Testis (tissue), 2 donors: ENCODE measurements at regions not wholly inside any gene's neighbourhood (a gene's known extent, or its start where the extent isn't known, plus 50 kb on each side); places are given as distances from the start of the nearest gene placed in this dataset.

ENCODE experiments used
- DNase-seq: peaks from one replicate; pipeline ENCODE4 v3.0.0-alpha.2; 2019
- H3K27ac ChIP-seq, 2 donors: fragments of 200-600 bp; sonication (generic); one replicate each; pipeline ENCODE4 v1.5.1; 2019
- H3K27me3 ChIP-seq: fragments of 200-600 bp; sonication (generic); one replicate; pipeline ENCODE4 v1.5.1; 2019
- H3K36me3 ChIP-seq: fragments of 200-600 bp; sonication (generic); one replicate; pipeline ENCODE4 v1.5.1; 2017; ENCODE audit warnings: low read depth; ENCODE audit errors: missing control alignments
- H3K4me1 ChIP-seq: fragments of 200-600 bp; sonication (generic); one replicate; pipeline ENCODE4 v1.5.1; 2019
- H3K4me3 ChIP-seq, 2 donors: fragments of 200-600 bp; sonication (generic); one replicate each; pipeline ENCODE4 v1.5.1; 2017 to 2019
- H3K9me3 ChIP-seq: fragments of 200-600 bp; sonication (generic); one replicate; pipeline ENCODE4 v1.5.1; 2017
- CTCF ChIP-seq, 3 experiments: fragments of 450-650 bp in 2 of 3; fragments of 200-600 bp in 1 of 3; sonication (generic) in 1 of 3; IDR thresholded peaks; one replicate each; pipeline ENCODE4 v1.5.1; 2016 to 2019; ENCODE audit warnings: antibody characterized with exemption in 3 of 3, mild to moderate bottlenecking in 2 of 3, moderate library complexity in 1 of 3
- POLR2A ChIP-seq: fragments of 450-650 bp; IDR thresholded peaks from one replicate; pipeline ENCODE4 v1.6.1; 2017; ENCODE audit warnings: antibody characterized with exemption, mild to moderate bottlenecking, moderate library complexity
- WGBS, 2 donors: methylation state at CpG; one replicate each; pipeline ENCODE4 v1.1.5; 2018; 5-methylcytosine and 5-hydroxymethylcytosine counted together
- intact Hi-C: fragments of 100-400 bp; cut with DNase I; formaldehyde crosslinking; loops from one replicate; pipeline ENCODE4 v1.15.1; 2023; ENCODE audit warnings: low total_unique reads

DNA sequence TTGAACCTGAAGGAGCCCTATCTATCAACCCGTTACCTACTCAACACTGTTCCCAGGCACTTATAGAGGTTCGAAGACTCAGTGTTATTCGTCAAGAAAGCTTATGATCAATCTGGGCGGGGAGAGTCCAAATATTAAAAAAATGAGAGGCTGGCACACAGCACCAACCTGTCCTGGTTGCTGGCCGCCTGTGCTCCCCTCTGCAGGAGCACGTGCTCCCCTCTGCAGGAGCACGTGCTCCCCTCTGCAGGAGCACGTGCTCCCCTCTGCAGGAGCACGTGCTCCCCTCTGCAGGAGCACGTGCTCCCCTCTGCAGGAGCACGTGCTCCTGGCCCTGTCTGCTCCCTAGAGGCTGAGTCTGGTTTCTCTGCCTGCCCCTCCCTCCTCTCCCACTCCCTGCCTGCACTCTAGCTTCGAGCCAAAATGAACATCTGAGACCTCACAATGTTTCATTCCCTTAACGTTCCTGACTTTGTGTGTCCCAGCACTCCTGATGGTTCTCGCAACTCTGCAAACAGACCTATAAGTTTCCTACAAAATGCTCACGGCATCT lies 614.0 kb upstream of the ID2 start:
- TF ChIP-seq CTCF (IDR thresholded peaks at IDR 0.05) (no peak), POLR2A (no peak)
- no peak overlapping the region for H3K4me3 ChIP-seq
- no peaks in the 10 kb centered on the region for H3K9me3 ChIP-seq
- intact Hi-C loops: no loop called here
- no peaks in the 10 kb centered on the region for H3K27me3 ChIP-seq
- H3K36me3 ChIP-seq: no peaks in the 10 kb centered on the region
- WGBS, 2 donors: 40 to 70% methylated on average over 15 of the region's 15 CpGs
- no peaks in the 10 kb centered on the region for H3K4me1 ChIP-seq
- no peak overlapping the region for H3K27ac ChIP-seq
- no peak for DNase-seq

DNA sequence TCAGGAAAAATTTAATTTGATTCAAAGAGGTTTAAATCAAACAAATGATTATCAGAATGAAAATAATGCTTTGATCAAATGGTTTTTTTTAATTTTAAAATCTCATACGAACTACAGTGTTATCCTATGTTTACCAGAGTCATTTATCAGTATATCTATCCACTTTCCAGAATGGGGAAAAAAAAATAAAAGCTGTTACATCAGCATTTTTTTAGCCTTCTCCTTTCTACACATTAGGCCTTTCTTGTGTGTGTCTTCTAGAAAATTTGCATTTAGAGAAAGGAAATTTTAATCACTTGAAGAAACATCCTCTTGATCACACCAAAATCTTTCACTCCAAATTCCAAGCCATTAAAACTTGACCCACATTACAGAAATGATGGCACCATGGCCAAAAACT lies 608.9 kb upstream of the ID2 start:
- intact Hi-C loops: no loop called here
- TF ChIP-seq POLR2A (no peak), CTCF (IDR thresholded peaks at IDR 0.05) (no peak)
- WGBS, 2 donors: 68 to 82% methylated on average over 1 of the region's 1 CpG

GRCh38 chr2:8073916-8074315 lies 607.9 kb upstream of the ID2 start:
- no peaks in the 10 kb centered on the region for H3K36me3 ChIP-seq
- no peak for DNase-seq
- WGBS, 2 donors: 82 to 86% methylated on average over 7 of the region's 7 CpGs
- H3K9me3 ChIP-seq: no peaks in the 10 kb centered on the region
- no peaks in the 10 kb centered on the region for H3K4me1 ChIP-seq
- intact Hi-C loops: no loop called here
- no peak overlapping the region for H3K27ac ChIP-seq
- H3K4me3 ChIP-seq: no peak overlapping the region
- no peaks in the 10 kb centered on the region for H3K27me3 ChIP-seq
- TF ChIP-seq POLR2A (no peak), CTCF (IDR thresholded peaks at IDR 0.05) (no peak)

More for the DNA sequence above, 608.9 kb upstream of the ID2 start:
- no peak for DNase-seq
- Histone ChIP-seq H3K4me1 (no peaks in the 10 kb centered on the region), H3K27ac (no peak overlapping the region), H3K36me3 (no peaks in the 10 kb centered on the region), H3K9me3 (no peaks in the 10 kb centered on the region), H3K4me3 (no peak overlapping the region), H3K27me3 (no peaks in the 10 kb centered on the region)

DNA sequence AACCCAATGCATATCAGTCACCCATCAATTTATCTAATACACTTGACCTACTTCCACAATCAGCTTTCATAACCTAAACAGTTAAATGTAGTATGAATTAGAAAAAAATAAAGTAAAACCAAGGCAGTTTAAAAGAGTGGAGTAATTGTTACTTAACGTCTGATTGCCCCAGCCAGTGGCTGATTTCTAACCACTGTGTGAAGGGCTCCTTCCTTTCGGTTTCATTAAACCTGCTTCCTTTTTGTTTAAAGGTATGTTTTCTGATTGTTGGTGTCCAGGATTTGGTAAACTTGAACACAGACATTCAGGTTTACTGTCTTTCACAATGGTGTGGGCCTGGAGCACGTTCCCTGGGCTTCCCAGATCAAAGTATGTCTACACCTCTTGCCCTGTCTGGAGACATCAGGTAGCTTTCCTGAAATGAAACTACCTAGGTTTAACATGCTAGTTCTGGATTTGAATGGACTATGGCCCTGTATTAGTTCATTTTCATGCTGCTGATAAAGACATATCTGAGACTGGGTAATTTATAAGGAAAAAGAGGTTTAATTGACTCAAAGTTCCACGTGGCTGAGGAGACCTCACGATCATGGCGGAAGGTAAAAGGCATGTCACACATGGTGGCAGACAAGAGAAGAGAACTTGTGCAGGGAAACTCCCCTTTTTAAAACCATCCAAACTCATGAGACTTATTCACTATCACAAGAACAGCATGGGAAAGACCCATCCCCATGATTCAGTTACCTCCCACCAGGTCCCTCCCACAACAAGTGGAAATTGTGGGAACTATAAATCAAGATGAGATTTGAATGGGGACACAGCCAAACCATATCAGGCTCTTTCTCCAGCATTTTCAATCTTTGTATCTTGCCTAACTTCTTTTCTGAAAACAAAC lies 605.2 kb upstream of the ID2 start:
- Histone ChIP-seq H3K27ac (no peak overlapping the region), H3K36me3 (no peaks in the 10 kb centered on the region), H3K4me1 (no peaks in the 10 kb centered on the region), H3K9me3 (no peaks in the 10 kb centered on the region), H3K4me3 (no peak overlapping the region), H3K27me3 (no peaks in the 10 kb centered on the region)
- intact Hi-C loops: no loop called here
- TF ChIP-seq POLR2A (no peak), CTCF (IDR thresholded peaks at IDR 0.05) (no peak)
- WGBS, 2 donors: 67 to 78% methylated on average over 6 of the region's 6 CpGs
- DNase-seq: no peak

- H3K36me3 ChIP-seq: no peaks in the 10 kb centered on the region
- no peaks in the 10 kb centered on the region for H3K4me1 ChIP-seq
- no peaks in the 10 kb centered on the region for H3K27me3 ChIP-seq
- DNase-seq: no peak
- TF ChIP-seq CTCF (IDR thresholded peaks at IDR 0.05): no peak
- no peak for TF ChIP-seq POLR2A
- H3K27ac ChIP-seq: no peak overlapping the region
- H3K4me3 ChIP-seq: no peak overlapping the region
- intact Hi-C loops: no loop called here
- H3K9me3 ChIP-seq: no peaks in the 10 kb centered on the region
- WGBS, 2 donors: 84 to 90% methylated on average over 2 of the region's 2 CpGs
Observed at GRCh38 chr2:8078705-8079104, 603.2 kb upstream of the ID2 start.
